ENCODE measurements at regions not wholly inside any gene's neighbourhood (a gene's known extent, or its start where the extent isn't known, plus 50 kb on each side); places are given as distances from the start of the nearest gene placed in this dataset.

DNA sequence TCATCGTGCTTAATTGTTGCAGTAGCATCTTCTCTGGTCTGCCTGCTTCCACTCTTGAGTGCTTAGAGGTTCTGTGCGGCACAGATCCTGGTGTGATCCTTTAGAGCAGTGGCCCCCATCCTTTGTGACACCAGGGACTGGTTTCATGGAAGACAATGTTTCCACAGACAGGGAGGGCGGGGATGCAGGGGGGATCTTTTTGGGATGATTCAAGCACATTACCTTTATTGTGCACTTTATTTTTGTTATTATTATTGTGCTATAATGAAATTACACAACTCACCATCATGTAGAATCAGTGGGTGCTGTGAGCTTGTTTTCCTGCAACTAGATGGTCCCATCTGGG lies 76.8 kb upstream of the SHANK2 start:
- no peak for DNase-seq (ENCODE audit: low spot score)
- H3K27ac Mint-ChIP-seq: no peak overlapping the region
- H3K4me1 Mint-ChIP-seq: no peaks in the 10 kb centered on the region
- H3K4me3 Mint-ChIP-seq: no peak overlapping the region
- H3K4me1 ChIP-seq: no peaks in the 10 kb centered on the region
- no peaks in the 10 kb centered on the region for H4K20me1 ChIP-seq (ENCODE audit: low read depth)
- H3K27me3 ChIP-seq: no peaks in the 10 kb centered on the region
- H3K9ac ChIP-seq: no peak overlapping the region
- no peak overlapping the region for H2AFZ ChIP-seq (replicated peaks)
- no peaks in the 10 kb centered on the region for H3K36me3 ChIP-seq
- H3K4me2 ChIP-seq: no peak overlapping the region
- H3K9me3 ChIP-seq (ENCODE audit: low read depth): no peaks in the 10 kb centered on the region
- TF ChIP-seq EZH2 (IDR thresholded peaks at IDR 0.05) (no peak), EZH2phosphoT487 (IDR thresholded peaks at IDR 0.05) (no peak)
- TF ChIP-seq, protein P1, sequence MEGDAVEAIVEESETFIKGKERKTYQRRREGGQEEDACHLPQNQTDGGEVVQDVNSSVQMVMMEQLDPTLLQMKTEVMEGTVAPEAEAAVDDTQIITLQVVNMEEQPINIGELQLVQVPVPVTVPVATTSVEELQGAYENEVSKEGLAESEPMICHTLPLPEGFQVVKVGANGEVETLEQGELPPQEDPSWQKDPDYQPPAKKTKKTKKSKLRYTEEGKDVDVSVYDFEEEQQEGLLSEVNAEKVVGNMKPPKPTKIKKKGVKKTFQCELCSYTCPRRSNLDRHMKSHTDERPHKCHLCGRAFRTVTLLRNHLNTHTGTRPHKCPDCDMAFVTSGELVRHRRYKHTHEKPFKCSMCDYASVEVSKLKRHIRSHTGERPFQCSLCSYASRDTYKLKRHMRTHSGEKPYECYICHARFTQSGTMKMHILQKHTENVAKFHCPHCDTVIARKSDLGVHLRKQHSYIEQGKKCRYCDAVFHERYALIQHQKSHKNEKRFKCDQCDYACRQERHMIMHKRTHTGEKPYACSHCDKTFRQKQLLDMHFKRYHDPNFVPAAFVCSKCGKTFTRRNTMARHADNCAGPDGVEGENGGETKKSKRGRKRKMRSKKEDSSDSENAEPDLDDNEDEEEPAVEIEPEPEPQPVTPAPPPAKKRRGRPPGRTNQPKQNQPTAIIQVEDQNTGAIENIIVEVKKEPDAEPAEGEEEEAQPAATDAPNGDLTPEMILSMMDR (IDR thresholded peaks at IDR 0.05): no peak
- H3K27me3 Mint-ChIP-seq (ENCODE audit: insufficient read depth, low read depth): peaks cover 2% of the 10 kb centered on the region
- H3K9me3 Mint-ChIP-seq: peaks cover 9% of the 10 kb centered on the region
- H3K27ac ChIP-seq: no peak overlapping the region
- H3K36me3 Mint-ChIP-seq: no peaks in the 10 kb centered on the region
- H3K4me3 ChIP-seq: no peak overlapping the region
- H3F3A ChIP-seq (ENCODE audit: low read depth): no peaks in the 10 kb centered on the region
- no peaks in the 10 kb centered on the region for H3K79me2 ChIP-seq (ENCODE audit: low read depth)

DNA sequence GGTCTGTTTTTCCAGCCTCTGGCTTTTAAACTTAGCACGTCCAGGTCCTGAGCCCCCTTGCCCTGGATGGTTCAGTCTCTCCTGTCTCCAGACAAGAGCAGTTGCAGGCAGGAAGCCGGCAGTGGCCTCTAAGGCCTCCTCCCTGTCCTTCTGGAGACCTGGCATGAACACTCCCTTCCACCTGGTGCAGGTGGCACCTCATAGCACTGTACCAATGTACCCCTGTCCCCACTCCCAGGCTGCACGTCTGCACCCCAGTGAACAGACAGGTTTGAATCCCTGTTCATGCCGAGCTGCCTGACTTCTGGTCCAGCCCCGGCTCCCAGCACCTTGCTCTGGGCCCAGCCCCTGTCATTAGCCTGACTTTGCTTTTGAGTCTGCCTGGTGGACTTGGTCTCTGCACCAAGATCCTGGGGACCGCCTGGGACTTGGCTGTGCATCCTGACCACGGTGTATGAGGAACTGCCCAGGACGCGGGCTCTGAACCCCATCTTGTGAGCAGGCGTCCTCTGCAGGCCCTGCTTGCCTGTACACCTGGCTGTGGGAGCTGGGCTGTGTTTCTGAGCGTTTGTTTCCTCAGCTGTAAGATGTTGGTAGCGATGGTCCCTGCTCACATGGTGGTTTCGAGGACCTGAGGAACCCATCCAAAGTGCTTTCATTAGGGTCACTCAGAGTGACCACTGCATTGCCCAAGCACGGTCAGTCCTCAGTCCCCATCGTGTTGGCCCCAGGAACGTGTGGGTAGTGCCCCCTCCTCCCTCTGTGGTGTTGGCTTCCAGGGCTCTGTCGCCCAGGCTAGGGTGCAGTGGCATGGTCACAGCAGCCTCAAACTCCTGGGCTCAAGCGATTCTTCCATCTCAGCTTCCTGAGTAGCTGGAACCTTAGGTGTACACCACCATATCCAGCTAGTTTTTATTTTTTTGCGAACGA lies 75.0 kb upstream of the SHANK2 start:
- H3K27ac Mint-ChIP-seq: no peak overlapping the region
- Histone ChIP-seq H3K9ac (no peak overlapping the region), H3K4me2 (no peak overlapping the region), H3K4me1 (no peaks in the 10 kb centered on the region), H2AFZ (replicated peaks) (no peak overlapping the region), H3K27ac (no peak overlapping the region), H4K20me1 (ENCODE audit: low read depth) (no peaks in the 10 kb centered on the region), H3K9me3 (ENCODE audit: low read depth) (no peaks in the 10 kb centered on the region), H3K27me3 (no peaks in the 10 kb centered on the region), H3K79me2 (ENCODE audit: low read depth) (no peaks in the 10 kb centered on the region), H3K4me3 (no peak overlapping the region), H3K36me3 (no peaks in the 10 kb centered on the region), H3F3A (ENCODE audit: low read depth) (no peaks in the 10 kb centered on the region)
- peaks cover 4% of the 10 kb centered on the region for H3K27me3 Mint-ChIP-seq (ENCODE audit: insufficient read depth, low read depth)
- H3K4me3 Mint-ChIP-seq: no peak overlapping the region
- no peaks in the 10 kb centered on the region for H3K4me1 Mint-ChIP-seq
- no peak for DNase-seq (ENCODE audit: low spot score)
- H3K9me3 Mint-ChIP-seq: peaks cover 3% of the 10 kb centered on the region
- H3K36me3 Mint-ChIP-seq: no peaks in the 10 kb centered on the region
- no peak for TF ChIP-seq EZH2phosphoT487 (IDR thresholded peaks at IDR 0.05)
- TF ChIP-seq, protein P1 (IDR thresholded peaks at IDR 0.05): no peak
- no peak for TF ChIP-seq EZH2 (IDR thresholded peaks at IDR 0.05)

DNA sequence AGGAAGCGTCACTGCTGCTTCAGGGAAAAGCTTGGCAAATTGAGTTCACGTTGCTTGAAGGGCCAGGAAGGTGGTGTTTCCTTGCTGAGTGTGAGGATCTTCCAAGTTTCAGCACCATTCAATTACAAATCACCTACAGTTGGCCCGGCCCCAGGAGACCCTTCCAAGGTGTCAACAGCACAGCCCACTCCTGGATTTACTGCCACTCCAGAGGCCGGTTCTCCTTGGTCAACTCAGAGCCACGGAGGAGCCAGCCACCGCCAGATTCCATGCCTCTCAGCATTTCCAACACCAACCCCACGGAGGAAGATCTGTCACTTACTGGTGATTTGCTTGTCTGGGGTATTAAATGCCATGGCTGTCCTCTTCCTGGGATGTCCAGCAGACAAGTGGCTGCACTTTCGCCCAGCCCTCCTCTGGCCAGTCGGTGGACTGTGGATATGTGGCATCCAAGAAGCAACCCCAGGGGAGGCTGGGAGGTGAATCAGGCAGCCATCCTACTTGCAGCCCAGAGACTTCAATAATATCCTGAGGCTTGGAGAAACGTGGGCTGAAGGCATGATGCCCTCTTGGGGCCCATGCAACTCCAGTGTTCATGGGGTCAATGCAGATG lies 74.1 kb upstream of the SHANK2 start:
- Histone ChIP-seq H3K4me3 (no peak overlapping the region), H3K27ac (no peak overlapping the region), H3K79me2 (ENCODE audit: low read depth) (no peaks in the 10 kb centered on the region), H3K4me2 (no peak overlapping the region), H3K9me3 (ENCODE audit: low read depth) (no peaks in the 10 kb centered on the region), H3F3A (ENCODE audit: low read depth) (no peaks in the 10 kb centered on the region), H2AFZ (replicated peaks) (no peak overlapping the region), H3K27me3 (no peaks in the 10 kb centered on the region), H3K36me3 (no peaks in the 10 kb centered on the region), H4K20me1 (ENCODE audit: low read depth) (no peaks in the 10 kb centered on the region), H3K9ac (no peak overlapping the region), H3K4me1 (no peaks in the 10 kb centered on the region)
- no peaks in the 10 kb centered on the region for H3K36me3 Mint-ChIP-seq
- no peak overlapping the region for H3K27ac Mint-ChIP-seq
- DNase-seq (ENCODE audit: low spot score): no peak
- no peaks in the 10 kb centered on the region for H3K4me1 Mint-ChIP-seq
- H3K9me3 Mint-ChIP-seq: peaks cover 3% of the 10 kb centered on the region
- no peak overlapping the region for H3K4me3 Mint-ChIP-seq
- no peak for TF ChIP-seq EZH2phosphoT487 (IDR thresholded peaks at IDR 0.05)
- no peak for TF ChIP-seq EZH2 (IDR thresholded peaks at IDR 0.05)
- peaks cover 2% of the 10 kb centered on the region for H3K27me3 Mint-ChIP-seq (ENCODE audit: insufficient read depth, low read depth)
